K562 (cell line): ENCODE measurements at regions not wholly inside any gene's neighbourhood (a gene's known extent, or its start where the extent isn't known, plus 50 kb on each side); places are given as distances from the start of the nearest gene placed in this dataset.
A peak's percentile ranks its signal among the peaks of the same experiment; 100 is the strongest.

ENCODE experiments used
- ATAC-seq: fragments of 200-7000 bp; cut with Tn5 transposase; 3 replicates; pipeline ENCODE4 v1.9.1; 2020; ENCODE audit warnings: moderate library complexity
- BruUV-seq: library from RNA; stranded (reverse); fragments of 400-500 nt; replicated peaks from 2 replicates; lab custom pipeline; 2021; lab: Mats Ljungman, UMichigan
- CTCF ChIA-PET: fragments of 300-600 bp; formaldehyde crosslinking; extraction: SDS; loops from one replicate; lab custom pipeline; 2021; ENCODE audit warnings: low intra/inter-chr PET ratio; lab: Yijun Ruan, JAX
- POLR2A ChIA-PET: fragments of 300-600, 350-650 bp; sonication (Branson Sonifier 250); formaldehyde crosslinking; extraction: SDS; loops from one replicate; lab custom pipeline; 2021; ENCODE audit warnings: antibody characterized with exemption, inconsistent platforms; lab: Yijun Ruan, JAX
- DNase-seq, 4 experiments: peaks; one replicate each; pipeline versions ENCODE4 v3.0.0 to v3.0.0-alpha.2; 2011 to 2018; ENCODE audit warnings: low spot score in 3 of 4, mixed read lengths in 3 of 4; ENCODE audit errors: extremely low read depth in 1 of 4
- FAIRE-seq: peaks from 2 replicates; lab custom pipeline; 2011; peaks lifted over from hg19 to GRCh38; lab: Jason Lieb, UNC
- H2AFZ ChIP-seq: 2 replicates; pipeline ENCODE4 v1.6.0; 2011; ENCODE audit warnings: low read depth, low read length, control low read depth, inconsistent platforms
- H3K27ac ChIP-seq: fragments of 200-600 bp; 3 replicates; pipeline ENCODE4 v1.8.0; 2011; ENCODE audit warnings: low read depth, mild to moderate bottlenecking, control low read depth, inconsistent platforms, low read length, moderate library complexity, mixed read lengths; ENCODE audit errors: extremely low read depth
- H3K27me3 ChIP-seq, 2 experiments: fragments of 300-600 bp in 1 of 2; 2 replicates in 1 of 2; 3 replicates in 1 of 2; pipeline versions ENCODE4 v1.6.0 to v1.8.0; 2011; ENCODE audit warnings: inconsistent platforms in 2 of 2, low read length in 2 of 2, mild to moderate bottlenecking in 1 of 2, mixed read lengths in 1 of 2, moderate library complexity in 1 of 2; ENCODE audit not compliant: control insufficient read depth in 2 of 2, insufficient read depth in 2 of 2
- H3K36me3 ChIP-seq: fragments of 300-600 bp; 3 replicates; pipeline ENCODE4 v1.8.0; 2011; ENCODE audit warnings: mild to moderate bottlenecking, low read length, inconsistent platforms; ENCODE audit not compliant: control insufficient read depth, insufficient read depth
- H3K4me1 ChIP-seq, 2 experiments: fragments of 200-600 bp in 1 of 2; replicated peaks in 1 of 2; 2 replicates in 1 of 2; 3 replicates in 1 of 2; pipeline versions ENCODE4 v1.5.1 to v1.8.0; 2011; ENCODE audit warnings: inconsistent platforms in 2 of 2, low read length in 2 of 2, mild to moderate bottlenecking in 1 of 2, mixed read lengths in 1 of 2, moderate library complexity in 1 of 2; ENCODE audit not compliant: control insufficient read depth in 2 of 2, insufficient read depth in 2 of 2
- H3K4me2 ChIP-seq: 2 replicates; pipeline ENCODE4 v1.6.1; 2011; ENCODE audit warnings: low read length, control low read depth, inconsistent platforms, mixed read lengths; ENCODE audit not compliant: insufficient read depth
- H3K4me3 ChIP-seq: fragments of 200-600 bp; sonication (generic), shearing (Covaris generic); 2 replicates; pipeline ENCODE4 v1.5.1; 2016; ENCODE audit warnings: control low read depth, inconsistent platforms
- H3K79me2 ChIP-seq: fragments of 200-600 bp; 3 replicates; pipeline ENCODE4 v1.8.0; 2011; ENCODE audit warnings: low read length, inconsistent platforms; ENCODE audit not compliant: control insufficient read depth, insufficient read depth
- H3K9ac ChIP-seq, 2 experiments: 2 replicates each; pipeline versions ENCODE4 v1.6.0 to v1.6.1; 2011; ENCODE audit warnings: low read depth in 2 of 2, low read length in 2 of 2, control low read depth in 1 of 2, inconsistent platforms in 1 of 2, mild to moderate bottlenecking in 1 of 2, mixed read lengths in 1 of 2; ENCODE audit not compliant: insufficient read depth in 1 of 2
- H3K9me1 ChIP-seq: one replicate; pipeline ENCODE4 v1.6.0; 2011; ENCODE audit warnings: inconsistent platforms, mild to moderate bottlenecking, low read length, moderate library complexity; ENCODE audit not compliant: control insufficient read depth, insufficient read depth
- H3K9me3 ChIP-seq: replicated peaks from 2 replicates; pipeline ENCODE4 v1.5.1; 2011; ENCODE audit warnings: low read depth, low read length, inconsistent platforms; ENCODE audit not compliant: control insufficient read depth, insufficient read depth
- H4K20me1 ChIP-seq: replicated peaks from 2 replicates; pipeline ENCODE4 v1.6.1; 2011; ENCODE audit warnings: low read length, inconsistent platforms, mixed read lengths; ENCODE audit not compliant: control insufficient read depth, insufficient read depth
- JUNB ChIP-seq: fragments of 450-650 bp; formaldehyde crosslinking; conservative IDR thresholded peaks from 2 replicates; pipeline ENCODE4 v1.4.0; 2020; ENCODE audit warnings: mild to moderate bottlenecking
- MBD2 ChIP-seq: sonication (generic); IDR thresholded peaks from 2 replicates; pipeline ENCODE4 v1.6.1; 2016; ENCODE audit warnings: low read depth, borderline replicate concordance
- NFYB ChIP-seq: IDR thresholded peaks from 2 replicates; pipeline ENCODE4 v1.6.1; 2011; ENCODE audit warnings: mild to moderate bottlenecking, moderate library complexity; ENCODE audit not compliant: insufficient read length; ENCODE audit errors: extremely low read depth
- PHF21A ChIP-seq: fragments of 450-650 bp; IDR thresholded peaks from 2 replicates; pipeline ENCODE4 v1.6.1; 2017; ENCODE audit warnings: low read depth, borderline replicate concordance
- ZNF316 ChIP-seq: fragments of 450-650 bp; IDR thresholded peaks from 2 replicates; pipeline ENCODE4 v1.6.1; 2016
- WGBS: fragments of 100-300 bp; shearing (Covaris generic); methylation state at CpG from one replicate; pipeline ENCODE4 v1.1.6; 2016; ENCODE audit warnings: low coverage, mixed read lengths; ENCODE audit not compliant: insufficient coverage; ENCODE audit errors: missing lambda C conversion rate; 5-methylcytosine and 5-hydroxymethylcytosine counted together
- in situ Hi-C: fragments of 300-500 bp; cut with MboI; formaldehyde crosslinking; loops from 4 replicates; pipeline ENCODE4 v1.15.0; 2018; ENCODE audit warnings: inconsistent platforms, mixed read lengths
- intact Hi-C: fragments of 100-400 bp; cut with micrococcal nuclease; formaldehyde crosslinking; loops from 2 replicates; pipeline ENCODE4 v1.14.2; 2022
- TF ChIP-seq, protein P1 (sequence below): IDR thresholded peaks from 2 replicates; pipeline ENCODE4 v1.6.1; 2011; ENCODE audit not compliant: insufficient read length; ENCODE audit errors: extremely low read depth
- TF ChIP-seq, protein P2 (sequence below): IDR thresholded peaks from 2 replicates; pipeline ENCODE4 v1.6.1; 2011; ENCODE audit warnings: borderline replicate concordance, low read depth, mild to moderate bottlenecking, moderate library complexity, low read length; ENCODE audit not compliant: insufficient read depth, poor library complexity, severe bottlenecking

DNA sequence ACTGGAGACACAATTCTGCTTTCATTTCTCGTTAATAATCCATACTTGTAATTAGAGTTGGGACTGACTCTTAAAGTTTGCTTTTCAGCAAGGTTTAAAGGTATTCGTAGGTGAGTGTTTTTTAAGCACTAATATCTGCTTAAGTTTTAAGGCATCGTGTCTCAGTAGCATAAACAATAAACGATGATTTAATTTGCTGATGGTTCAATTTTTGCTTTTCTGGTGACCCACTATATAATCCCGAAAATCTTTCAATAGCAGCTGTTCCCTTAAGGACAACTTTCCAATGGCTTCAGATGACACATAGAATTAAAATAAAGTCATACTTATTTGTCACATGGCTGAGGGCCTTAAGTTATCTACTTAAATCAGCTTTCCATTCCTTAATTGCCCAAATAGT lies 859.5 kb upstream of the SOX11 start:
- Histone ChIP-seq H3K27me3 (no peaks in the 10 kb centered on the region), H3K9me3 (no peaks in the 10 kb centered on the region), H3K79me2 (no peaks in the 10 kb centered on the region), H3K4me2 (no peak overlapping the region), H3K9me1 (no peaks in the 10 kb centered on the region), H3K27ac (no peak overlapping the region), H3K9ac (no peak overlapping the region), H2AFZ (no peak overlapping the region), H3K36me3 (no peaks in the 10 kb centered on the region), H4K20me1 (no peaks in the 10 kb centered on the region), H3K4me3 (no peak overlapping the region), H3K4me1 (no peaks in the 10 kb centered on the region)
- POLR2A ChIA-PET = no interaction called here
- CTCF ChIA-PET = no interaction called here
- no peak for FAIRE-seq
- no peak for TF ChIP-seq PHF21A
- peak; percentile 6; the same call in 1 of the 2 replicates for TF ChIP-seq ZNF316
- ATAC-seq = no peak
- BruUV-seq = no TSS peak
- intact Hi-C loops (no loop called here), in situ Hi-C loops (no loop called here)
- DNase-seq = no peak
- 0% methylated on average over 5 of the region's 5 CpGs for WGBS

DNA sequence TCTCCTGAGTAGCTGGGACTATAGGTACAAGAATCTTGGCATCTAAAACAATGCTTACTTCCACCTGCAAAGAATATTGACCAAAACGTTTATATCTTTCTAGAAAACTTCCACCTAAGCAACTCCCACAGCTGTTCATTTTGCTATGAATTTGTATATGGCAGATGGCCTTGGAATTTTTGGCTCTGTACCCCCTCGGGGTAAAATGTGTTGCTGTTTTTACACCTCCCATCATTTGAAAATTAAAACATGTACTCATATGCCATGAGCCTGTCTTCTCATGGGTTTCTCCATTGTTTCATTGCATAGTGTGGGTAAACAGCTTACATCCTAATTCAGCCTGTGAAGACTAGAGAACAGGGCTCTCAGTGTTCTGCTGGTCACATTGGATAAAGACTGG lies 853.6 kb upstream of the SOX11 start:
- Histone ChIP-seq H4K20me1 (no peaks in the 10 kb centered on the region), H3K9me3 (no peaks in the 10 kb centered on the region), H3K4me3 (no peak overlapping the region), H3K9me1 (no peaks in the 10 kb centered on the region), H3K79me2 (no peaks in the 10 kb centered on the region), H3K4me1 (no peaks in the 10 kb centered on the region)
- intact Hi-C loops = no loop called here
- CTCF ChIA-PET = no interaction called here
- WGBS = 0% methylated on average over 2 of the region's 2 CpGs
- TF ChIP-seq JUNB = no peak
- TF ChIP-seq MBD2 = no peak
- TF ChIP-seq, protein P1, sequence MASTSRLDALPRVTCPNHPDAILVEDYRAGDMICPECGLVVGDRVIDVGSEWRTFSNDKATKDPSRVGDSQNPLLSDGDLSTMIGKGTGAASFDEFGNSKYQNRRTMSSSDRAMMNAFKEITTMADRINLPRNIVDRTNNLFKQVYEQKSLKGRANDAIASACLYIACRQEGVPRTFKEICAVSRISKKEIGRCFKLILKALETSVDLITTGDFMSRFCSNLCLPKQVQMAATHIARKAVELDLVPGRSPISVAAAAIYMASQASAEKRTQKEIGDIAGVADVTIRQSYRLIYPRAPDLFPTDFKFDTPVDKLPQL = no peak
- TF ChIP-seq, protein P2, sequence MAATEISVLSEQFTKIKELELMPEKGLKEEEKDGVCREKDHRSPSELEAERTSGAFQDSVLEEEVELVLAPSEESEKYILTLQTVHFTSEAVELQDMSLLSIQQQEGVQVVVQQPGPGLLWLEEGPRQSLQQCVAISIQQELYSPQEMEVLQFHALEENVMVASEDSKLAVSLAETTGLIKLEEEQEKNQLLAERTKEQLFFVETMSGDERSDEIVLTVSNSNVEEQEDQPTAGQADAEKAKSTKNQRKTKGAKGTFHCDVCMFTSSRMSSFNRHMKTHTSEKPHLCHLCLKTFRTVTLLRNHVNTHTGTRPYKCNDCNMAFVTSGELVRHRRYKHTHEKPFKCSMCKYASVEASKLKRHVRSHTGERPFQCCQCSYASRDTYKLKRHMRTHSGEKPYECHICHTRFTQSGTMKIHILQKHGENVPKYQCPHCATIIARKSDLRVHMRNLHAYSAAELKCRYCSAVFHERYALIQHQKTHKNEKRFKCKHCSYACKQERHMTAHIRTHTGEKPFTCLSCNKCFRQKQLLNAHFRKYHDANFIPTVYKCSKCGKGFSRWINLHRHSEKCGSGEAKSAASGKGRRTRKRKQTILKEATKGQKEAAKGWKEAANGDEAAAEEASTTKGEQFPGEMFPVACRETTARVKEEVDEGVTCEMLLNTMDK = no peak
- TF ChIP-seq NFYB = no peak
- TF ChIP-seq, all 486 proteins: peak for 0
- POLR2A ChIA-PET = interaction anchor here (0.6 kb wide), 1 partner anchor 159 kb away, joined by 3 read pairs; no protein-coding TSS in a partner anchor
- no peak overlapping the region for H3K4me2 ChIP-seq
- H3K27ac ChIP-seq = no peak overlapping the region
- no peaks in the 10 kb centered on the region for H3K36me3 ChIP-seq
- H2AFZ ChIP-seq = no peak overlapping the region
- BruUV-seq = no TSS peak
- in situ Hi-C loops = no loop called here
- H3K27me3 ChIP-seq = no peaks in the 10 kb centered on the region
- no peak for DNase-seq
- FAIRE-seq = no peak
- no peak for ATAC-seq
- H3K9ac ChIP-seq = no peak overlapping the region
